Panc1 (cell line): ENCODE measurements at regions not wholly inside any gene's neighbourhood (a gene's known extent, or its start where the extent isn't known, plus 50 kb on each side); places are given as distances from the start of the nearest gene placed in this dataset.
"Not testable (repeated sequence)": the region's sequence is repeated elsewhere in the genome, so short reads cannot be mapped to it uniquely, and the experiment has no call there.

Source experiments
- ATAC-seq: fragments of 200-7000 bp; cut with Tn5 transposase; 2 replicates; pipeline ENCODE4 v1.9.1; 2020; ENCODE audit warnings: mild to moderate bottlenecking, moderate library complexity
- BruUV-seq: library from RNA; stranded (reverse); fragments of 400-500 nt; replicated peaks from 2 replicates; lab custom pipeline; 2021; lab: Mats Ljungman, UMichigan
- CTCF ChIA-PET: fragments of 300-600 bp; sonication (Branson Sonifier 250); formaldehyde crosslinking; loops from one replicate; lab custom pipeline; 2022; ENCODE audit warnings: antibody characterized with exemption; lab: Charles Lee
- POLR2A ChIA-PET: fragments of 300-600 bp; sonication (Branson Sonifier 250); formaldehyde crosslinking; loops from one replicate; lab custom pipeline; 2022; ENCODE audit warnings: antibody characterized with exemption; lab: Charles Lee
- DNase-seq: peaks from one replicate; pipeline ENCODE4 v3.0.0-alpha.2; 2010; ENCODE audit warnings: low read depth, low spot score
- H3K27ac ChIP-seq: 2 replicates; pipeline ENCODE4 v1.5.1; 2011; ENCODE audit warnings: mild to moderate bottlenecking, low read length, inconsistent platforms
- H3K27me3 ChIP-seq: fragments of 200-500 bp; sonication (Bioruptor generic); 2 replicates; pipeline ENCODE4 v1.6.0; 2014; ENCODE audit warnings: low read length, inconsistent platforms; ENCODE audit not compliant: control insufficient read depth, insufficient read depth
- H3K36me3 ChIP-seq: fragments of 200-500 bp; sonication (Bioruptor generic); 2 replicates; pipeline ENCODE4 v1.5.1; 2014; ENCODE audit warnings: inconsistent platforms, mild to moderate bottlenecking, low read length, moderate library complexity; ENCODE audit not compliant: control insufficient read depth, insufficient read depth
- H3K4me1 ChIP-seq: 2 replicates; pipeline ENCODE4 v1.5.1; 2011; ENCODE audit warnings: inconsistent platforms, mild to moderate bottlenecking, low read length, moderate library complexity; ENCODE audit not compliant: control insufficient read depth, insufficient read depth
- H3K4me3 ChIP-seq, 2 experiments: 2 replicates each; pipeline ENCODE4 v1.5.1; 2011 to 2012; ENCODE audit warnings: low read depth in 2 of 2, low read length in 2 of 2, mild to moderate bottlenecking in 2 of 2, inconsistent platforms in 1 of 2, moderate library complexity in 1 of 2
- H3K9me3 ChIP-seq: fragments of 200-500 bp; sonication (Bioruptor generic); 2 replicates; pipeline ENCODE4 v1.5.1; 2014; ENCODE audit warnings: low read depth, mild to moderate bottlenecking, inconsistent platforms, low read length, moderate library complexity; ENCODE audit not compliant: control insufficient read depth, insufficient read depth
- CTCF ChIP-seq: fragments of 450-650 bp; IDR thresholded peaks from 2 replicates; pipeline ENCODE4 v1.5.1; 2017; ENCODE audit warnings: mild to moderate bottlenecking
- POLR2AphosphoS5 ChIP-seq: IDR thresholded peaks from 2 replicates; pipeline ENCODE4 v1.6.1; 2012; ENCODE audit warnings: mild to moderate bottlenecking, low read depth, low read length, moderate library complexity
- REST ChIP-seq, 2 experiments: IDR thresholded peaks; 2 replicates each; pipeline ENCODE4 v1.6.1; 2011 to 2012; ENCODE audit warnings: low read depth in 2 of 2, control low read depth in 1 of 2, low read length in 1 of 2, mild to moderate bottlenecking in 1 of 2, moderate library complexity in 1 of 2; ENCODE audit not compliant: insufficient read depth in 1 of 2
- SIN3A ChIP-seq: IDR thresholded peaks from 2 replicates; pipeline ENCODE4 v1.6.1; 2012; ENCODE audit warnings: low read depth, mild to moderate bottlenecking, low read length, moderate library complexity, borderline replicate concordance; ENCODE audit not compliant: insufficient read depth
- TCF7L2 ChIP-seq: IDR thresholded peaks from 2 replicates; pipeline ENCODE4 v1.6.1; 2011; ENCODE audit warnings: mild to moderate bottlenecking, low read depth, low read length, inconsistent platforms
- in situ Hi-C: cut with HindIII; loops from 2 replicates; pipeline ENCODE4 v1.10.0; 2016; ENCODE audit warnings: low sequenced_read_pairs, low pct_unique_long_range_greater_than_20kb
- intact Hi-C: fragments of 100-400 bp; cut with micrococcal nuclease; formaldehyde crosslinking; loops from one replicate; pipeline ENCODE4 v1.10.0; 2022; ENCODE audit not compliant: unreplicated experiment

GRCh38 chr2:175244697-175245096 is 63.2 kb upstream of the ATP5MC3 start:
- POLR2A ChIA-PET, result no interaction called here
- in situ Hi-C loops (no loop called here), intact Hi-C loops (no loop called here)
- H3K4me3 ChIP-seq, result no peak overlapping the region
- no TSS peak for BruUV-seq
- H3K27ac ChIP-seq, result no peak overlapping the region
- peaks cover 2% of the 10 kb centered on the region; the same call in 1 of the 2 replicates for H3K27me3 ChIP-seq
- ATAC-seq (no peak), DNase-seq (no peak)
- no peaks in the 10 kb centered on the region for H3K36me3 ChIP-seq
- no peaks in the 10 kb centered on the region for H3K9me3 ChIP-seq
- CTCF ChIA-PET, result no interaction called here
- TF ChIP-seq POLR2AphosphoS5, result no peak
- TF ChIP-seq TCF7L2, result no peak
- TF ChIP-seq REST (IDR thresholded peaks at IDR 0.05; ENCODE audit: insufficient read depth in 1 of 2, low read depth in 2 of 2, low read length in 1 of 2), result no peak
- no peak for TF ChIP-seq SIN3A
- TF ChIP-seq CTCF, result no peak
- no peaks in the 10 kb centered on the region for H3K4me1 ChIP-seq

- DNase-seq (no peak), ATAC-seq (no peak)
- H3K36me3 ChIP-seq, result no peaks in the 10 kb centered on the region
- no peak overlapping the region for H3K27ac ChIP-seq
- H3K4me3 ChIP-seq, result no peak overlapping the region
- intact Hi-C loops (no loop called here), in situ Hi-C loops (no loop called here)
- H3K9me3 ChIP-seq, result no peaks in the 10 kb centered on the region
- H3K27me3 ChIP-seq, result no peaks in the 10 kb centered on the region
- BruUV-seq, result no TSS peak
- H3K4me1 ChIP-seq, result no peaks in the 10 kb centered on the region
- CTCF ChIA-PET, result interaction anchor here (1.0 to 1.5 kb wide), 2 partner anchors 10 to 86 kb away, joined by 3 to 4 read pairs; no protein-coding TSS in a partner anchor
- POLR2A ChIA-PET, result no interaction called here
- no peak for TF ChIP-seq POLR2AphosphoS5
- no peak for TF ChIP-seq CTCF
- no peak for TF ChIP-seq SIN3A
- TF ChIP-seq TCF7L2, result no peak
- no peak for TF ChIP-seq REST (IDR thresholded peaks at IDR 0.05; ENCODE audit: insufficient read depth in 1 of 2, low read depth in 2 of 2, low read length in 1 of 2)
These were observed 60.2 kb upstream of the ATP5MC3 start for GRCh38 chr2:175241691-175242090.

- H3K36me3 ChIP-seq, H3K9me3 ChIP-seq, BruUV-seq, H3K27ac ChIP-seq, H3K4me1 ChIP-seq, in situ Hi-C loops, H3K27me3 ChIP-seq, ATAC-seq, POLR2A ChIA-PET, intact Hi-C loops, CTCF ChIA-PET, DNase-seq, H3K4me3 ChIP-seq: not testable (repeated sequence)
These were observed 58.5 kb upstream of the ATP5MC3 start for GRCh38 chr2:175240033-175240432.
